ENCODE measurements at regions not wholly inside any gene's neighbourhood (a gene's known extent, or its start where the extent isn't known, plus 50 kb on each side); places are given as distances from the start of the nearest gene placed in this dataset.

DNA sequence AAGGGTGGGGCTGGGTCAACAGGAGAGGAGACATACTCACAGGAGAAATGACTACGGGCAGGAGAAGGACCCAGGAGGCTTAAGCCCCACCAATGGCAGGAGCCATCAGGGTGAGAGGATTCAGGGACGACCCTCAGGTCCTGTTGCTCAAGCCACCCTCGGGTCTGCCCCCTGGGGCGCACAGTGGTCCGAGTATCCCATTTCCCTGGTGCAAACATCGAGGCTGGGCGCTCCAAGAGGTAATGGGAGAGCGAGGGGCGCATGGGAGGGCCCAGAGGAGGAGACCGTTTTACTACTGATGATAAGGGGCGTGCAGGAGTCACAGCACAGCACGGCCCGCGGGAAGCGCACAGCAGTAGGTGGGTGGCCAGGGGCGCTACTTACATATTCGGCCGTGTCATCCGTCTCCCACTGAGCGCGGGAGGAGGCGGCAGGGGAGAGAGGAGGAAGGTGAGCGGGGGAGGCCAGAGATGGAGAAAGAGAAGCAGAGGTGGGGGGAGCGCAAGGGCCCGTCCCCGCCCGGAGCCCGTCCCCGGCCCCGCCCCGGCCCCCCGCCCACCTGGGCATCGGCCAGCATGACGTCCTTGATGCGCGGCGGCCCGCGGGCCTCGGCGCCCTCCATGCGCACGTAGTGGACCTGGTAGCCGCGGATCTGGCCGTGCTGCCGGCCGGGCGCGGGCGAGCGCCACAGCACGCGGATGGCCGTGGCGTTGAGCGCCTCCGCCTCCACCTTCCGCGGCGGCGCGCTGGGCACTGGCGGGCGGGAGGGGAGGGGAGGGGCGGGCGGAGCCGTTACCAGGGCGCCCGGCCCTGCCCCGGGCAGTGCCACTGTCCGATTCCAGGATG, 111.5 kb downstream of the PTPRS start:
- H3K27me3 Mint-ChIP-seq (ENCODE audit: low read depth), result no peaks in the 10 kb centered on the region
- H3K9me3 Mint-ChIP-seq (ENCODE audit: low read depth), result no peaks in the 10 kb centered on the region
- no peak overlapping the region for H3K27ac Mint-ChIP-seq (ENCODE audit: unreplicated experiment)
- H3K36me3 Mint-ChIP-seq (ENCODE audit: low read depth), result peaks cover 14% of the 10 kb centered on the region
- H3K4me3 Mint-ChIP-seq (ENCODE audit: unreplicated experiment), result no peak overlapping the region
- peak; percentile 85 for DNase-seq (ENCODE audit: low spot score)
- no peaks in the 10 kb centered on the region for H3K4me1 Mint-ChIP-seq (ENCODE audit: low read depth)
- TF ChIP-seq, protein P1, sequence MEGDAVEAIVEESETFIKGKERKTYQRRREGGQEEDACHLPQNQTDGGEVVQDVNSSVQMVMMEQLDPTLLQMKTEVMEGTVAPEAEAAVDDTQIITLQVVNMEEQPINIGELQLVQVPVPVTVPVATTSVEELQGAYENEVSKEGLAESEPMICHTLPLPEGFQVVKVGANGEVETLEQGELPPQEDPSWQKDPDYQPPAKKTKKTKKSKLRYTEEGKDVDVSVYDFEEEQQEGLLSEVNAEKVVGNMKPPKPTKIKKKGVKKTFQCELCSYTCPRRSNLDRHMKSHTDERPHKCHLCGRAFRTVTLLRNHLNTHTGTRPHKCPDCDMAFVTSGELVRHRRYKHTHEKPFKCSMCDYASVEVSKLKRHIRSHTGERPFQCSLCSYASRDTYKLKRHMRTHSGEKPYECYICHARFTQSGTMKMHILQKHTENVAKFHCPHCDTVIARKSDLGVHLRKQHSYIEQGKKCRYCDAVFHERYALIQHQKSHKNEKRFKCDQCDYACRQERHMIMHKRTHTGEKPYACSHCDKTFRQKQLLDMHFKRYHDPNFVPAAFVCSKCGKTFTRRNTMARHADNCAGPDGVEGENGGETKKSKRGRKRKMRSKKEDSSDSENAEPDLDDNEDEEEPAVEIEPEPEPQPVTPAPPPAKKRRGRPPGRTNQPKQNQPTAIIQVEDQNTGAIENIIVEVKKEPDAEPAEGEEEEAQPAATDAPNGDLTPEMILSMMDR (IDR thresholded peaks at IDR 0.05), result no peak

GRCh38 chr19:5228490-5228889, 112.1 kb downstream of the PTPRS start:
- no peaks in the 10 kb centered on the region for H3K9me3 Mint-ChIP-seq (ENCODE audit: low read depth)
- TF ChIP-seq, protein P1 (IDR thresholded peaks at IDR 0.05), result no peak
- DNase-seq (ENCODE audit: low spot score), result peak; percentile 20
- H3K4me3 Mint-ChIP-seq (ENCODE audit: unreplicated experiment), result no peak overlapping the region
- H3K36me3 Mint-ChIP-seq (ENCODE audit: low read depth), result peaks cover 14% of the 10 kb centered on the region
- H3K27ac Mint-ChIP-seq (ENCODE audit: unreplicated experiment), result no peak overlapping the region
- no peaks in the 10 kb centered on the region for H3K27me3 Mint-ChIP-seq (ENCODE audit: low read depth)
- no peaks in the 10 kb centered on the region for H3K4me1 Mint-ChIP-seq (ENCODE audit: low read depth)

DNA sequence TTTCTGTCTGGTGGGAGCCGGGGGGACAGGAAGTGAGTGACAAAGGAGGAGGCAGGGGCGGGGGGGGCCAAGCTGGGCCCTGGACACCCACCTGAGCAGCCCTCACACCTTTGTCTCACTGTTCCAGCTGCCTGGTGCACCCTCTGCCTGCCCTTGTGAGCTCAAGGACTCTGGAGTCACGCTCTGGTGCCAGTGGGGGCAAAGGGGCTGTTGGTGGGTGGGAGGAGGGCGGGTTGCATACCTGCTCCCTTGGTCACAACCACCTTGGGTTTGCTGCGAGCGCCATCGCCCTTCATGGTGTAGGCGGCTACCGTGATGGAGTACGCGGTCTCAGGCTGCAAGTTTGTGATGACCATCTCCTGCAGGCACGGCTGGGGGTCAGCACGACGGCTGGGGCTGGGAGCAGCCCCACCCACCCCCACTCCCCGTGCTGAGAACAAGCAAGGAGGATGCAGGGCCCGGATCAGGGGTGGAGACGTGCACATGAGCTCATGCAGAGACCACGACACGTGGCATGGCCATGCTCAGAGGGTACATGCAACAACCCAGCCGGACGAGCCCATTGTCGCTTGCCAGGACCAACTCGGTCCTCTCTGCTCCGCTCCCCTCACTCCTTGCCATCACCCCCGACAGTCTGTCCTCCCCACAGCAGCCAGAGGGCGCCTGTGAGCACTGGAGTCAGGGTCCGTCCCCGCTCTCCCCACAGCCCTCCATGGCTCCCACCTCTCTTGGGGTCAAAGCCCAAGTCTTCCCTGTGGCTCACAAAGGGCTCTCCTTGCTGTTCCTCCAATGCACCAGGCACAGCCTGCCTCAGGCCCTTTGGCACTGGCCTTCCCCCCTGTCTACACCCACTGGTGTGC, 114.9 kb downstream of the PTPRS start:
- peaks cover 21% of the 10 kb centered on the region for H3K36me3 Mint-ChIP-seq (ENCODE audit: low read depth)
- H3K4me3 Mint-ChIP-seq (ENCODE audit: unreplicated experiment), result no peak overlapping the region
- no peak overlapping the region for H3K27ac Mint-ChIP-seq (ENCODE audit: unreplicated experiment)
- no peaks in the 10 kb centered on the region for H3K4me1 Mint-ChIP-seq (ENCODE audit: low read depth)
- H3K27me3 Mint-ChIP-seq (ENCODE audit: low read depth), result no peaks in the 10 kb centered on the region
- H3K9me3 Mint-ChIP-seq (ENCODE audit: low read depth), result no peaks in the 10 kb centered on the region
- DNase-seq (ENCODE audit: low spot score), result peak; percentile 82
- TF ChIP-seq, protein P1 (IDR thresholded peaks at IDR 0.05), result peak; percentile 72

DNA sequence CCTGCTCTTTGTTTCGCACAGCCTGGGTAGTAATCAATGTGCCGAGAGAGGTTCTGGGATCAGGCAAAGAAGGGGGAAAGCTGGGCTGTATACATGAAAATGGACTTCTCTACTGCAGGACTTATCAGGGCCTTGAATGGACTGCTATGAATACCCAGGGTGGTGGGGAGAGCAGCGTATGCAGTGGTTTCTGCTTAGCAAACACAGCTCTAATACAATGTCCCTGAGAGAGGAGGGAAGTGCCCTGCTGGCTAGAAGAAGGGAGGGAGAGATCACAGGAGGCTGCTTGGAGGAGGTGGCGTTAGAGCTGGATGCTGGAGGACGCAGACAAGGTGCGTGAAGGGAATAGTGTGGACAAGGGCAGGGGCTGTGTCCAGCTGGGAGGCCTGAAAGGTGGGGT, 116.1 kb downstream of the PTPRS start:
- no peaks in the 10 kb centered on the region for H3K27me3 Mint-ChIP-seq (ENCODE audit: low read depth)
- H3K9me3 Mint-ChIP-seq (ENCODE audit: low read depth), result no peaks in the 10 kb centered on the region
- H3K36me3 Mint-ChIP-seq (ENCODE audit: low read depth), result peaks cover 27% of the 10 kb centered on the region
- H3K4me1 Mint-ChIP-seq (ENCODE audit: low read depth), result no peaks in the 10 kb centered on the region
- TF ChIP-seq, protein P1 (IDR thresholded peaks at IDR 0.05), result no peak
- H3K27ac Mint-ChIP-seq (ENCODE audit: unreplicated experiment), result no peak overlapping the region
- H3K4me3 Mint-ChIP-seq (ENCODE audit: unreplicated experiment), result no peak overlapping the region
- DNase-seq (ENCODE audit: low spot score), result no peak

GRCh38 chr19:5222821-5223321, 117.7 kb downstream of the PTPRS start:
- Mint-ChIP-seq H3K4me1 (ENCODE audit: low read depth) (no peaks in the 10 kb centered on the region), H3K4me3 (ENCODE audit: unreplicated experiment) (no peak overlapping the region), H3K9me3 (ENCODE audit: low read depth) (no peaks in the 10 kb centered on the region), H3K36me3 (ENCODE audit: low read depth) (peaks cover 29% of the 10 kb centered on the region), H3K27me3 (ENCODE audit: low read depth) (no peaks in the 10 kb centered on the region), H3K27ac (ENCODE audit: unreplicated experiment) (no peak overlapping the region)
- TF ChIP-seq, protein P1 (IDR thresholded peaks at IDR 0.05), result no peak
- DNase-seq (ENCODE audit: low spot score), result no peak
